ENCODE measurements at regions not wholly inside any gene's neighbourhood (a gene's known extent, or its start where the extent isn't known, plus 50 kb on each side); places are given as distances from the start of the nearest gene placed in this dataset.

- ChIA-PET POLR2A (no interaction called here), CTCF (no interaction called here)
- no peak for TF ChIP-seq SCRT1 (tag by site-specific recombination; IDR thresholded peaks at IDR 0.05; ENCODE audit: borderline replicate concordance)
- TF ChIP-seq ZNF548 (tag by site-specific recombination; IDR thresholded peaks at IDR 0.05): no peak
- TF ChIP-seq ZNF146 (tag by site-specific recombination; IDR thresholded peaks at IDR 0.05): no peak
- no peak for TF ChIP-seq ZNF837 (tag by site-specific recombination; IDR thresholded peaks at IDR 0.05)
- TF ChIP-seq SP7 (tag by site-specific recombination; IDR thresholded peaks at IDR 0.05): no peak
- TF ChIP-seq ZNF510 (tag by site-specific recombination; IDR thresholded peaks at IDR 0.05; ENCODE audit: insufficient replicate concordance): no peak
- TF ChIP-seq ZNF335 (tag by site-specific recombination; conservative IDR thresholded peaks at IDR 0.05): no peak
- TF ChIP-seq ZNF501 (tag by site-specific recombination; IDR thresholded peaks at IDR 0.05): no peak
- TF ChIP-seq, protein P1, sequence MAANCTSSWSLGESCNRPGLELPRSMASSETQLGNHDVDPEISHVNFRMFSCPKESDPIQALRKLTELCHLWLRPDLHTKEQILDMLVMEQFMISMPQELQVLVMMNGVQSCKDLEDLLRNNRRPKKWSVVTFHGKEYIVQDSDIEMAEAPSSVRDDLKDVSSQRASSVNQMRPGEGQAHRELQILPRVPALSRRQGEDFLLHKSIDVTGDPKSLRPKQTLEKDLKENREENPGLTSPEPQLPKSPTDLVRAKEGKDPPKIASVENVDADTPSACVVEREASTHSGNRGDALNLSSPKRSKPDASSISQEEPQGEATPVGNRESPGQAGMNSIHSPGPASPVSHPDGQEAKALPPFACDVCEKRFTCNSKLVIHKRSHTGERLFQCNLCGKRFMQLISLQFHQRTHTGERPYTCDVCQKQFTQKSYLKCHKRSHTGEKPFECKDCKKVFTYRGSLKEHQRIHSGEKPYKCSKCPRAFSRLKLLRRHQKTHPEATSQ (tag by site-specific recombination; IDR thresholded peaks at IDR 0.05): no peak
- no peak for TF ChIP-seq ZNF248 (tag by site-specific recombination; IDR thresholded peaks at IDR 0.05)
- TF ChIP-seq ZNF19 (tag by site-specific recombination; IDR thresholded peaks at IDR 0.05; ENCODE audit: low read depth): no peak
- no peak for TF ChIP-seq ZNF133 (tag by site-specific recombination; IDR thresholded peaks at IDR 0.05)
- no peaks in the 10 kb centered on the region for H3K9me3 ChIP-seq (ENCODE audit: control insufficient read depth, insufficient read depth, low read depth, low read length)
- H3K4me3 ChIP-seq (ENCODE audit: low read depth, low read length): no peak overlapping the region
- H3K4me1 ChIP-seq (ENCODE audit: control insufficient read depth, insufficient read depth, low read length): no peaks in the 10 kb centered on the region
- no peaks in the 10 kb centered on the region for H3K36me3 ChIP-seq (ENCODE audit: control insufficient read depth in 2 of 2, insufficient read depth in 1 of 2, low read length in 2 of 2)
- H3K27ac ChIP-seq (ENCODE audit: extremely low read depth, low read depth, low read length): no peak overlapping the region
These were observed 234.5 kb downstream of the KLF13 start for GRCh38 chr15:31561156-31561555.

DNA sequence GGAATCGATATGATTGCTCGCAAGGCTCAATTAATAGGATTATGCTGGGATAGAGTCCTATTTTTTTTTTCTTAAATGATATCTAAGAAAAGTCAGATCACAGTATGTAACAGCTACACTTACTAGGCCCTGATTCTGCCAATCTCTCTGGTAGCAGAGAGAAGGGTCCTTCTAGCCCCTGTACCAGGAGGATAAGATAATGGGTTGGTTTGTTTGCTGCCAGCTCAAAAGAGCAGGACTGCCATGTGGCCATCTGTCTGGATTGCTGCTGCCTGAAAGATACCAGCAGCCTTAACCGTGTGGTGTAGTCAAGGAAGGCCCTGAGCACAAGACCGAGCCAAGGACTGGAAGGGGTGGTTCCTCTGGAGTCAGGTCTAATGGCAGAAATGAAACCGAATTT is 236.4 kb downstream of the KLF13 start:
- Histone ChIP-seq H3K9me3 (ENCODE audit: control insufficient read depth, insufficient read depth, low read depth, low read length) (no peaks in the 10 kb centered on the region), H3K27ac (ENCODE audit: extremely low read depth, low read depth, low read length) (no peak overlapping the region), H3K4me3 (ENCODE audit: low read depth, low read length) (no peak overlapping the region), H3K36me3 (ENCODE audit: control insufficient read depth in 2 of 2, insufficient read depth in 1 of 2, low read length in 2 of 2) (no peaks in the 10 kb centered on the region), H3K4me1 (ENCODE audit: control insufficient read depth, insufficient read depth, low read length) (no peaks in the 10 kb centered on the region)
- ChIA-PET CTCF (interaction anchor here (0.6 to 1.0 kb wide), 2 partner anchors 9 to 166 kb away, joined by 3 to 4 read pairs; no protein-coding TSS in a partner anchor), POLR2A (no interaction called here)
- TF ChIP-seq ZNF677 (tag by site-specific recombination; IDR thresholded peaks at IDR 0.05): no peak
- TF ChIP-seq KLF8 (tag by site-specific recombination; IDR thresholded peaks at IDR 0.05): no peak
- no peak for TF ChIP-seq ZNF580 (tag by site-specific recombination; IDR thresholded peaks at IDR 0.05)
- TF ChIP-seq, protein P2, sequence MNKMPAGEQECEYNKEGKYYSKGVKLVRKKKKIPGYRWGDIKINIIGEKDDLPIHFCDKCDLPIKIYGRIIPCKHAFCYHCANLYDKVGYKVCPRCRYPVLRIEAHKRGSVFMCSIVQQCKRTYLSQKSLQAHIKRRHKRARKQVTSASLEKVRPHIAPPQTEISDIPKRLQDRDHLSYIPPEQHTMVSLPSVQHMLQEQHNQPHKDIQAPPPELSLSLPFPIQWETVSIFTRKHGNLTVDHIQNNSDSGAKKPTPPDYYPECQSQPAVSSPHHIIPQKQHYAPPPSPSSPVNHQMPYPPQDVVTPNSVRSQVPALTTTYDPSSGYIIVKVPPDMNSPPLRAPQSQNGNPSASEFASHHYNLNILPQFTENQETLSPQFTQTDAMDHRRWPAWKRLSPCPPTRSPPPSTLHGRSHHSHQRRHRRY (tag by site-specific recombination; IDR thresholded peaks at IDR 0.05): no peak
- TF ChIP-seq KLF7 (tag by site-specific recombination; IDR thresholded peaks at IDR 0.05; ENCODE audit: borderline replicate concordance): no peak

- Histone ChIP-seq H3K9me3 (ENCODE audit: control insufficient read depth, insufficient read depth, low read depth, low read length) (no peaks in the 10 kb centered on the region), H3K4me1 (ENCODE audit: control insufficient read depth, insufficient read depth, low read length) (no peaks in the 10 kb centered on the region)
- TF ChIP-seq, protein P3, sequence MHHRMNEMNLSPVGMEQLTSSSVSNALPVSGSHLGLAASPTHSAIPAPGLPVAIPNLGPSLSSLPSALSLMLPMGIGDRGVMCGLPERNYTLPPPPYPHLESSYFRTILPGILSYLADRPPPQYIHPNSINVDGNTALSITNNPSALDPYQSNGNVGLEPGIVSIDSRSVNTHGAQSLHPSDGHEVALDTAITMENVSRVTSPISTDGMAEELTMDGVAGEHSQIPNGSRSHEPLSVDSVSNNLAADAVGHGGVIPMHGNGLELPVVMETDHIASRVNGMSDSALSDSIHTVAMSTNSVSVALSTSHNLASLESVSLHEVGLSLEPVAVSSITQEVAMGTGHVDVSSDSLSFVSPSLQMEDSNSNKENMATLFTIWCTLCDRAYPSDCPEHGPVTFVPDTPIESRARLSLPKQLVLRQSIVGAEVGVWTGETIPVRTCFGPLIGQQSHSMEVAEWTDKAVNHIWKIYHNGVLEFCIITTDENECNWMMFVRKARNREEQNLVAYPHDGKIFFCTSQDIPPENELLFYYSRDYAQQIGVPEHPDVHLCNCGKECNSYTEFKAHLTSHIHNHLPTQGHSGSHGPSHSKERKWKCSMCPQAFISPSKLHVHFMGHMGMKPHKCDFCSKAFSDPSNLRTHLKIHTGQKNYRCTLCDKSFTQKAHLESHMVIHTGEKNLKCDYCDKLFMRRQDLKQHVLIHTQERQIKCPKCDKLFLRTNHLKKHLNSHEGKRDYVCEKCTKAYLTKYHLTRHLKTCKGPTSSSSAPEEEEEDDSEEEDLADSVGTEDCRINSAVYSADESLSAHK (tag by site-specific recombination; IDR thresholded peaks at IDR 0.05): no peak
- TF ChIP-seq, protein P4, sequence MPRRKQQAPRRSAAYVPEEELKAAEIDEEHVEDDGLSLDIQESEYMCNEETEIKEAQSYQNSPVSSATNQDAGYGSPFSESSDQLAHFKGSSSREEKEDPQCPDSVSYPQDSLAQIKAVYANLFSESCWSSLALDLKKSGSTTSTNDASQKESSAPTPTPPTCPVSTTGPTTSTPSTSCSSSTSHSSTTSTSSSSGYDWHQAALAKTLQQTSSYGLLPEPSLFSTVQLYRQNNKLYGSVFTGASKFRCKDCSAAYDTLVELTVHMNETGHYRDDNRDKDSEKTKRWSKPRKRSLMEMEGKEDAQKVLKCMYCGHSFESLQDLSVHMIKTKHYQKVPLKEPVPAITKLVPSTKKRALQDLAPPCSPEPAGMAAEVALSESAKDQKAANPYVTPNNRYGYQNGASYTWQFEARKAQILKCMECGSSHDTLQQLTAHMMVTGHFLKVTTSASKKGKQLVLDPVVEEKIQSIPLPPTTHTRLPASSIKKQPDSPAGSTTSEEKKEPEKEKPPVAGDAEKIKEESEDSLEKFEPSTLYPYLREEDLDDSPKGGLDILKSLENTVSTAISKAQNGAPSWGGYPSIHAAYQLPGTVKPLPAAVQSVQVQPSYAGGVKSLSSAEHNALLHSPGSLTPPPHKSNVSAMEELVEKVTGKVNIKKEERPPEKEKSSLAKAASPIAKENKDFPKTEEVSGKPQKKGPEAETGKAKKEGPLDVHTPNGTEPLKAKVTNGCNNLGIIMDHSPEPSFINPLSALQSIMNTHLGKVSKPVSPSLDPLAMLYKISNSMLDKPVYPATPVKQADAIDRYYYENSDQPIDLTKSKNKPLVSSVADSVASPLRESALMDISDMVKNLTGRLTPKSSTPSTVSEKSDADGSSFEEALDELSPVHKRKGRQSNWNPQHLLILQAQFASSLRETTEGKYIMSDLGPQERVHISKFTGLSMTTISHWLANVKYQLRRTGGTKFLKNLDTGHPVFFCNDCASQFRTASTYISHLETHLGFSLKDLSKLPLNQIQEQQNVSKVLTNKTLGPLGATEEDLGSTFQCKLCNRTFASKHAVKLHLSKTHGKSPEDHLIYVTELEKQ (tag by site-specific recombination; IDR thresholded peaks at IDR 0.05; ENCODE audit: borderline replicate concordance): no peak
- no peak for TF ChIP-seq ZNF324 (tag by site-specific recombination; IDR thresholded peaks at IDR 0.05)
- TF ChIP-seq TRIM28 (IDR thresholded peaks at IDR 0.05; ENCODE audit: borderline replicate concordance, low read length): no peak
- no peak for TF ChIP-seq KLF16 (tag by site-specific recombination; IDR thresholded peaks at IDR 0.05)
- TF ChIP-seq ZNF24 (tag by site-specific recombination; IDR thresholded peaks at IDR 0.05): no peak
- no peak for TF ChIP-seq ZNF785 (tag by site-specific recombination; IDR thresholded peaks at IDR 0.05)
- no peak for TF ChIP-seq REPIN1 (tag by site-specific recombination; IDR thresholded peaks at IDR 0.05; ENCODE audit: low read depth)
- TF ChIP-seq ZNF626 (tag by site-specific recombination; IDR thresholded peaks at IDR 0.05): no peak
These were observed 236.8 kb downstream of the KLF13 start for GRCh38 chr15:31563421-31563820.

More at GRCh38 chr15:31563421-31563820, 236.8 kb downstream of the KLF13 start:
- ChIA-PET POLR2A (no interaction called here), CTCF (interaction anchor here (0.6 to 1.0 kb wide), 2 partner anchors 9 to 165 kb away, joined by 3 to 4 read pairs; no protein-coding TSS in a partner anchor)
- no peak overlapping the region for H3K4me3 ChIP-seq (ENCODE audit: low read depth, low read length)
- no peak overlapping the region for H3K27ac ChIP-seq (ENCODE audit: extremely low read depth, low read depth, low read length)
- no peaks in the 10 kb centered on the region for H3K36me3 ChIP-seq (ENCODE audit: control insufficient read depth in 2 of 2, insufficient read depth in 1 of 2, low read length in 2 of 2)

Measured in HEK293 (cell line).